Endothelial cell (in vitro differentiated cells): ENCODE measurements at regions not wholly inside any gene's neighbourhood (a gene's known extent, or its start where the extent isn't known, plus 50 kb on each side); places are given as distances from the start of the nearest gene placed in this dataset.
"Not testable (repeated sequence)": the region's sequence is repeated elsewhere in the genome, so short reads cannot be mapped to it uniquely, and the experiment has no call there.

ENCODE experiments used
- DNase-seq: peaks from one replicate; pipeline ENCODE4 v3.0.0; 2021; ENCODE audit warnings: low spot score
- H3K27ac Mint-ChIP-seq: one replicate; pipeline ENCODE4 v1.8.0; 2021; ENCODE audit warnings: mixed read lengths, inconsistent platforms; ENCODE audit not compliant: unreplicated experiment
- H3K27me3 Mint-ChIP-seq: one replicate; pipeline ENCODE4 v1.8.0; 2021; ENCODE audit warnings: mild to moderate bottlenecking, moderate library complexity, mixed read lengths, inconsistent platforms; ENCODE audit not compliant: unreplicated experiment
- H3K36me3 Mint-ChIP-seq: one replicate; pipeline ENCODE4 v1.8.0; 2021; ENCODE audit warnings: mild to moderate bottlenecking, low read depth, mixed read lengths, inconsistent platforms; ENCODE audit not compliant: unreplicated experiment
- H3K4me1 Mint-ChIP-seq: one replicate; pipeline ENCODE4 v1.8.0; 2021; ENCODE audit warnings: mild to moderate bottlenecking, mixed read lengths, inconsistent platforms; ENCODE audit not compliant: unreplicated experiment
- H3K4me3 Mint-ChIP-seq: one replicate; pipeline ENCODE4 v1.8.0; 2021; ENCODE audit warnings: mild to moderate bottlenecking, mixed read lengths, inconsistent platforms; ENCODE audit not compliant: unreplicated experiment
- H3K9me3 Mint-ChIP-seq: one replicate; pipeline ENCODE4 v1.8.0; 2021; ENCODE audit warnings: mixed read lengths, inconsistent platforms; ENCODE audit not compliant: unreplicated experiment
- CTCF ChIP-seq: fragments of 200-600 bp; sonication (generic); IDR thresholded peaks from one replicate; pipeline ENCODE4 v1.5.0; 2021; ENCODE audit warnings: antibody characterized with exemption; ENCODE audit not compliant: unreplicated experiment

- Mint-ChIP-seq H3K9me3 (no peaks in the 10 kb centered on the region), H3K36me3 (no peaks in the 10 kb centered on the region), H3K27me3 (peaks cover 2% of the 10 kb centered on the region), H3K27ac (no peak overlapping the region), H3K4me1 (no peaks in the 10 kb centered on the region), H3K4me3 (no peak overlapping the region)
- no peak for TF ChIP-seq CTCF
- DNase-seq, result no peak
These were observed 167.6 kb upstream of the CTAGE1 start for GRCh38 chr18:22585333-22585732.

- H3K9me3 Mint-ChIP-seq, result no peaks in the 10 kb centered on the region
- peaks cover 2% of the 10 kb centered on the region for H3K27me3 Mint-ChIP-seq
- no peaks in the 10 kb centered on the region for H3K4me1 Mint-ChIP-seq
- no peaks in the 10 kb centered on the region for H3K36me3 Mint-ChIP-seq
- TF ChIP-seq CTCF, result no peak
- H3K4me3 Mint-ChIP-seq, result no peak overlapping the region
- H3K27ac Mint-ChIP-seq, result no peak overlapping the region
- no peak for DNase-seq
These were observed 168.1 kb upstream of the CTAGE1 start for GRCh38 chr18:22585821-22586220.

DNA sequence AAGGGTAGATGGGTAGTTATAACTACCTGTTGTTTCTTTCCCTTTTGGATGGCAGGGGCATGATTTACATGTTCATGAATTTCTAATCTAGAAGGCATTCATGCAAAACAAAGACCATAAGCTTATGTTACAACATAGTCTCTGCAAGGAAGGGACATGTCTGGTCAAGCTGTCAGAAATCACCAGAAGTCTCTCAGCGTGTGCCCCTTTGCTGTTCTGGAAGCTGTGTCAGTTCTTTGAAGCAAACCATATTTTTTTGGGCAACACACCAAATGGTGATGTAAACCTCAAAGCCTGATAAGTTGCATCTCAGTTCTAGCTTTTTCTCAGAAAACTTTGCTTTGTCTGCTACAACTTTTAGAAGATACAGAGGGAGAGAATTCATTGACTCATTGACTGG lies 173.5 kb upstream of the CTAGE1 start:
- TF ChIP-seq CTCF, result no peak
- Mint-ChIP-seq H3K27ac (no peak overlapping the region), H3K4me1 (no peaks in the 10 kb centered on the region), H3K9me3 (no peaks in the 10 kb centered on the region), H3K36me3 (no peaks in the 10 kb centered on the region), H3K27me3 (peaks cover 2% of the 10 kb centered on the region), H3K4me3 (no peak overlapping the region)
- no peak for DNase-seq

DNA sequence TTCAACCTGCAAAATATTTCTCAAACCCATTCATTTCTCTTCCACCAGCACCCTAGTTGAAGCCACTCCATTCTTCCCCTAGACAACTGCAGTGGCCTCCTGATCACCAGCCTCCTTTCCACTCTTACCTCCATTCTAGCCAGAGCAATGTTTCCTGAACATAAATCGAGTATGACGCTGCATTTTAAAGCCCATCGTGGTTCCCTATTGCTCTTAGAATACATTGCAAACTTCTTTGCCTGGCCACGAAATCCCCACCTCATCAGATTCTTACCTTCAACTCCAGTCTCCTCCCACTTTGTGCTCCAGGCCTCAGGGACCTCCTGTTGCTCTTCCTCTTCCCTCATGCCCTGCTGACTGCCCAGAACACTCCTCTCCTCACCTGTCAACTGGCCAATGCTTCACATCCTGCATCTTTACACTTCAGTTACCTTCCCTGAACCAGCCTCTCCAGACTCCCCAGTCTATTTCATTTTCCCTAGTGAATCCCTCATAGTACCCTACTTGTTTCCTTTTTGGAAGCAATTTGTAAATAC lies 176.5 kb upstream of the CTAGE1 start:
- no peak overlapping the region for H3K4me3 Mint-ChIP-seq
- H3K9me3 Mint-ChIP-seq, result no peaks in the 10 kb centered on the region
- H3K36me3 Mint-ChIP-seq, result no peaks in the 10 kb centered on the region
- H3K4me1 Mint-ChIP-seq, result peaks cover 5% of the 10 kb centered on the region
- H3K27me3 Mint-ChIP-seq, result peaks cover 2% of the 10 kb centered on the region
- H3K27ac Mint-ChIP-seq, result no peak overlapping the region
- no peak for TF ChIP-seq CTCF
- DNase-seq, result no peak

GRCh38 chr18:22601481-22601880 lies 183.8 kb upstream of the CTAGE1 start:
- no peak for DNase-seq
- Mint-ChIP-seq H3K4me3 (no peak overlapping the region), H3K4me1 (peaks cover 6% of the 10 kb centered on the region), H3K27me3 (peaks cover 4% of the 10 kb centered on the region), H3K27ac (no peak overlapping the region), H3K36me3 (no peaks in the 10 kb centered on the region), H3K9me3 (no peaks in the 10 kb centered on the region)
- no peak for TF ChIP-seq CTCF

GRCh38 chr18:22602456-22602855 lies 184.7 kb upstream of the CTAGE1 start:
- not testable (repeated sequence) for DNase-seq, H3K4me3 Mint-ChIP-seq, H3K27me3 Mint-ChIP-seq, H3K4me1 Mint-ChIP-seq, H3K9me3 Mint-ChIP-seq, H3K36me3 Mint-ChIP-seq, H3K27ac Mint-ChIP-seq
